Activated CD4-positive, alpha-beta memory T cell treated with anti-CD3 and anti-CD28 coated beads for 36 hours (primary cell): ENCODE measurements at regions not wholly inside any gene's neighbourhood (a gene's known extent, or its start where the extent isn't known, plus 50 kb on each side); places are given as distances from the start of the nearest gene placed in this dataset.

ENCODE experiments used
- CTCF ChIA-PET: fragments of 350-600 bp; sonication (Branson Sonifier 250); formaldehyde crosslinking; loops from one replicate; lab custom pipeline; 2021; ENCODE audit warnings: antibody characterized with exemption, inconsistent platforms; lab: Charles Lee
- POLR2A ChIA-PET: fragments of 350-600 bp; sonication (Branson Sonifier 250); formaldehyde crosslinking; loops from one replicate; lab custom pipeline; 2021; ENCODE audit warnings: antibody characterized with exemption; lab: Charles Lee
- DNase-seq: peaks from one replicate; pipeline ENCODE4 v3.0.0-alpha.2; 2020
- H3K27ac Mint-ChIP-seq: one replicate; pipeline ENCODE4 v1.8.0; 2021; ENCODE audit warnings: mixed read lengths
- H3K27me3 Mint-ChIP-seq: one replicate; pipeline ENCODE4 v1.8.0; 2021; ENCODE audit warnings: mixed read lengths
- H3K36me3 Mint-ChIP-seq: one replicate; pipeline ENCODE4 v1.8.0; 2021; ENCODE audit warnings: mixed read lengths
- H3K4me1 Mint-ChIP-seq: one replicate; pipeline ENCODE4 v1.8.0; 2021; ENCODE audit warnings: low read depth, mixed read lengths
- H3K4me3 Mint-ChIP-seq: one replicate; pipeline ENCODE4 v1.8.0; 2021; ENCODE audit warnings: mild to moderate bottlenecking, mixed read lengths
- H3K9me3 Mint-ChIP-seq: one replicate; pipeline ENCODE4 v1.8.0; 2021; ENCODE audit warnings: mixed read lengths
- intact Hi-C: fragments of 100-400 bp; cut with micrococcal nuclease; formaldehyde crosslinking; loops from one replicate; pipeline ENCODE4 v1.15.1; 2023

DNA sequence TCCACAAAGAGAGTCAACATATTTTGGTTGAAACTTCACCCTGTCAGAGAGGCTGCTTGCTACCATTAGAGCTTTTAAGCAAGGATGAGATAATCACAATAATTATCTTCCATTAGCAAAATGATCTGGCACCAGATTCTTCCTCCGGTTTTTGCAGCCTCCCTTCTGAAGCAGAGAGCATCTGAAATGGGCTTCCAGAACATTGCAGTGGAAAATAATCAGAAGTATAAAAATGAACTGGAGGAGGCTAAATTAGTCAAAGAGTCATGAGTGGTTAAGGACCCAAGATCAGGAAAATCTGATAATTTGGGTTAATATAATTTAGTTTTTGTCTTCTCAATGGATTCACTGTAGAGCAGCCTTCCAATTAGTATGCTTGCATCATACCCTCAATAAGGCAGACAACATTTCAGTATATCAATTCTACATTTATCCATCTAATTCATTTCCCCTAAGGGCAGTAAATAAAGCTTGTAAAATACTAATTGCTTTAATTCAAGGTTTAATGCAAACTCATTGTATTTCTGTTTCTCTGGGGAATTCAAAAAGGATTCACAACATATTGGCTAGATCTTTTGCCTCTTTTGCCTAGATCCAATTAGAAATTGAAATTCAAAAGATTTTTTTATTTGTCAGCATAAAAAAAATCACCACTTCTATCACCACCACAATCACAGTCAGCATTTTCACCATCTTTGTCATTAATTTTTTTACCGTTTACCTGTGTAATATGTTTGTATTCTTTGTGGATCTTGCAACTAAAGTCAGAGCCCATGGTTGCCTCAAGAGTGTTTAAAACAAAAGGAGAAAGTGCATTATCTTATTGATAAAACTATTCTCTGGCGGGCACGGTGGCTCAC is 537.2 kb upstream of the DCC start:
- H3K27ac Mint-ChIP-seq, result no peak overlapping the region
- no peak for DNase-seq
- H3K4me3 Mint-ChIP-seq, result no peak overlapping the region
- no peaks in the 10 kb centered on the region for H3K4me1 Mint-ChIP-seq
- no peaks in the 10 kb centered on the region for H3K9me3 Mint-ChIP-seq
- POLR2A ChIA-PET, result no interaction called here
- H3K27me3 Mint-ChIP-seq, result no peaks in the 10 kb centered on the region
- no peaks in the 10 kb centered on the region for H3K36me3 Mint-ChIP-seq
- intact Hi-C loops, result no loop called here
- CTCF ChIA-PET, result no interaction called here

DNA sequence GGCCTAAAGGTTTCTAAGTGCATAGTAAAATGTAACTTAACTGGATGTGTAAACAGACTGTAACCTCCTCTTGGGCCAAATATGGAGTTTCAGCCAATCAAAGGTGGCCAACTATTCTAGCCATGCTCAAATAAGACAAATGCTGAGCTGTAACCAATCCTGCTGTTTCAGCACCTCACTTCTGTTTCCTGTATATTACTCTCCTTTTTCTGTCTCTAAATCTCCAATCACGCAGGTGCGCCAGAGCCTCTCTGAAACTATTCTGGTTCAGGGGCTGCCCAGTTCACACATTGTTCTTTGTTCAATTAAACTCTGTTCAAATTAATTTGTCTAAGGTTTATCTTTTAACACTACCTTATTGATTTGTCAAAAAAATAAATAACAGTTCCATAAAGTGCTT is 532.7 kb upstream of the DCC start:
- no peaks in the 10 kb centered on the region for H3K36me3 Mint-ChIP-seq
- H3K9me3 Mint-ChIP-seq, result no peaks in the 10 kb centered on the region
- DNase-seq, result no peak
- no peak overlapping the region for H3K4me3 Mint-ChIP-seq
- no peaks in the 10 kb centered on the region for H3K4me1 Mint-ChIP-seq
- H3K27me3 Mint-ChIP-seq, result no peaks in the 10 kb centered on the region
- CTCF ChIA-PET, result no interaction called here
- POLR2A ChIA-PET, result no interaction called here
- intact Hi-C loops, result no loop called here
- no peak overlapping the region for H3K27ac Mint-ChIP-seq

DNA sequence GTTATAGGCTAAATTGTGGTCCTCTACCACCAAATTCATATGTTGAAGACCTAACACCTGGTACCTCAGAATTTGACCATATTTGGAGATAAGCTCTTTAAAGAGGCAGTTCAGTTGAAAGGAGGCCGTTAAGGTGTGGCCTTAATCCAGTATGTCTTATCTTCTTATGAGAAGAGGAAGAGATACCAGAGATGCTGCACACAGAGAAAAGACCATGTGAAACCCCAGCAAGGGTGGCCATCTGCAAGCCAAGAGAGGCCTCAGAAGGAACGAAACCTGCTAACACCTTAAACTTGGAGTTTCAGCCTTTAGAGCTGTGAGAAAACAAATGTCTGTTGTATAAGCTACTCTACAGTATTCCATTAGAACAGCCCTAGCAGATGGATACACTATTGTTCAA is 528.1 kb upstream of the DCC start:
- ChIA-PET CTCF (no interaction called here), POLR2A (no interaction called here)
- no peak for DNase-seq
- no peaks in the 10 kb centered on the region for H3K4me1 Mint-ChIP-seq
- no peaks in the 10 kb centered on the region for H3K27me3 Mint-ChIP-seq
- no peaks in the 10 kb centered on the region for H3K36me3 Mint-ChIP-seq
- intact Hi-C loops, result no loop called here
- no peak overlapping the region for H3K4me3 Mint-ChIP-seq
- no peaks in the 10 kb centered on the region for H3K9me3 Mint-ChIP-seq
- no peak overlapping the region for H3K27ac Mint-ChIP-seq

DNA sequence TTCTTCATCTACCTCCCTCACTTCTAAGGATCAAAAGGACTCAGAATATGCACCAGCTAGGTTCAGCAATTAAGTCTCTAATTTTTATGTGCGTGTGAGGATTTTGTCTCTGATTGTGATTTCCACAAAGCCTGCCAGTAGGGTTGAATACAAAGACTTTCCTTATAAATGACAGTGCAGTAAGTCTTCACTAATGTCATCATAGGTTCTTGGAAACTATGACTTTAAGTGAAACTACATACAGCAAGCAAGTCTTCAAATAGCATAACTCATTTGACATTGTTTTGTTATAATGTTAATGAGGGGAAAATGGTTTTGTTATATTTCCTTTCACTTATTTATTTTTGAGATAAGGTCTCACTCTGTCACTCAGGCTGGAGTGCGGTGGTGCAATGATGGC is 526.3 kb upstream of the DCC start:
- intact Hi-C loops, result no loop called here
- ChIA-PET POLR2A (no interaction called here), CTCF (no interaction called here)
- DNase-seq, result no peak
- Mint-ChIP-seq H3K27ac (no peak overlapping the region), H3K36me3 (no peaks in the 10 kb centered on the region), H3K27me3 (no peaks in the 10 kb centered on the region), H3K4me1 (no peaks in the 10 kb centered on the region), H3K4me3 (no peak overlapping the region), H3K9me3 (no peaks in the 10 kb centered on the region)

DNA sequence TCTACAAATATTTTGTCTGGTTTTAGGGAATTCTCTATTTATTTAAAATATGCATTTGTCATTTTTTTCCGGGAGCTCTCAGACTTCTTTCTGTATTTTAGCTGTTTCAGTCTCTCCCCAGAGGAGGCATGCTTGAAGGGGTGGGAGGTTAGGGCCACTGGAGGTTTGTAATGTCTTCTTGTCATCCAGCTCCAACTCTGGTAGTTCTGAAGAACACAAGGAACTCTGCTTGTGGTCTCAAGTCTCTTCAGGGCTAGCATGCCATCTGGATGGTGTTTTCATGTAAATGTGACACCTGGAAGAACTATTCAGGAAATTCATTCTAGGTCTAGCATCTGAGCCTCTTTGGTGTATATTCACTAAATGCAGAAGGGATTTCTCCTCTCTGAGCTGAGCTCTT is 518.4 kb upstream of the DCC start:
- Mint-ChIP-seq H3K4me3 (no peak overlapping the region), H3K4me1 (no peaks in the 10 kb centered on the region), H3K9me3 (no peaks in the 10 kb centered on the region), H3K27ac (no peak overlapping the region), H3K27me3 (no peaks in the 10 kb centered on the region), H3K36me3 (no peaks in the 10 kb centered on the region)
- intact Hi-C loops, result no loop called here
- ChIA-PET CTCF (no interaction called here), POLR2A (no interaction called here)
- DNase-seq, result no peak

DNA sequence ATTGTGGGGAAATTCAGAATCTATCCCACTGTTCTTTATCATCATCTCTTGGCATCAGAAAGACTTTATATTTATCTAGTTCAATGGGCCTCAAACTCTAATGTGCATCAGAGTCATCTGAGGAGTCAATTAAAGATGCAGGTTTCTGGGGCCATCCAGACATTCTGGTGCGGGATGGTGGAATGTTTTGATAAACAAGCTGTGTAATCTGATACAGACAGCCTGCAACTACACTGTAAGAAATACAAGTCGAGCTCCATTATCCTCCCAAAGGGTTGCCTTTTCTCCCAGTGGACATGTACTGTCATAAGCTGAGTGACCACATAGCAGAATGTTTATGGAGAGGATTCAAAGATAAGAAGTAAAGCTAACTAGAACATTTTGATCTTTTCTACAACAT is 515.3 kb upstream of the DCC start:
- Mint-ChIP-seq H3K27ac (no peak overlapping the region), H3K4me1 (no peaks in the 10 kb centered on the region), H3K9me3 (peaks cover 13% of the 10 kb centered on the region), H3K4me3 (no peak overlapping the region), H3K36me3 (no peaks in the 10 kb centered on the region), H3K27me3 (no peaks in the 10 kb centered on the region)
- DNase-seq, result no peak
- intact Hi-C loops, result no loop called here
- ChIA-PET CTCF (no interaction called here), POLR2A (no interaction called here)

DNA sequence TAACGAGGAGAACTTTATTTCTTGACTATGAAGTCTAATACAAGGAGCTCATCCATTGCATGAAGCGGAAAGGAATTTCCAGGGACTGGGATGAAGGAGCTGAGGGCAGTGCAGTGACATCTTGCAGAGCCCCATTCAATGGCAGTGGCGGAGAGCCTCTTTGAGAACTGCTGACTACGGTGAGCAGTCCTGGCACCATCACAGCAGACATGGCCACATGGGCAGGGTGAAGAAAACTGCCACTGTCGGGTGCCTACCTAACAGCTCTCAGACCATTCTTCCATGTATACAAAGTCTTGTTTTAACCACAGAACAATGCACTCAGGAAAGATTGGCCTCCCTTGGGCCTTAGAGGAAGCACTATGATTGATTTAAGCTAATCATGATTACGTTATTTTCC is 506.1 kb upstream of the DCC start:
- CTCF ChIA-PET, result no interaction called here
- H3K4me1 Mint-ChIP-seq, result no peaks in the 10 kb centered on the region
- POLR2A ChIA-PET, result no interaction called here
- no peak for DNase-seq
- no peaks in the 10 kb centered on the region for H3K36me3 Mint-ChIP-seq
- no peak overlapping the region for H3K4me3 Mint-ChIP-seq
- no peak overlapping the region for H3K27ac Mint-ChIP-seq
- intact Hi-C loops, result no loop called here
- H3K9me3 Mint-ChIP-seq, result peaks cover 4% of the 10 kb centered on the region
- H3K27me3 Mint-ChIP-seq, result no peaks in the 10 kb centered on the region

DNA sequence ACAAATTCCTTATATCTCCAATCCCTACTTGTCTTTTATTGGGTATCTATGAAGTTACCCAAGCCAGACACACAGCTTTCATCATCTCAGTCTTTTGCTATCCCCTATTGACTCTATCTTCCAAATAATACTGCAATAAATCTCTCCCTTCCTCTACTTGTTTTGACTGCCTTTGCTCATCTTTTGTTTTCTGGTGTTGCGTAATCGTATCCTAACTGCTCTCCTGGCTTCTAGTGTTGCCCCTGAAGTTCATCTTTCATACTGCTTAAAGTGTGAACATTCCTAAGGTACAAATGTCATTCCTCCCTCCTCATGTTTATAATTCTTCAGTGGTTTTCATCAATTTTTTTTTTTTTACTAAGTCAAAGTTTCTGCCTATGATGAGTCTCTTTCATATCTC is 491.3 kb upstream of the DCC start:
- Mint-ChIP-seq H3K4me3 (no peak overlapping the region), H3K27me3 (no peaks in the 10 kb centered on the region), H3K27ac (no peak overlapping the region), H3K36me3 (no peaks in the 10 kb centered on the region), H3K4me1 (no peaks in the 10 kb centered on the region), H3K9me3 (peaks cover 18% of the 10 kb centered on the region)
- POLR2A ChIA-PET, result no interaction called here
- DNase-seq, result no peak
- CTCF ChIA-PET, result no interaction called here
- intact Hi-C loops, result no loop called here

DNA sequence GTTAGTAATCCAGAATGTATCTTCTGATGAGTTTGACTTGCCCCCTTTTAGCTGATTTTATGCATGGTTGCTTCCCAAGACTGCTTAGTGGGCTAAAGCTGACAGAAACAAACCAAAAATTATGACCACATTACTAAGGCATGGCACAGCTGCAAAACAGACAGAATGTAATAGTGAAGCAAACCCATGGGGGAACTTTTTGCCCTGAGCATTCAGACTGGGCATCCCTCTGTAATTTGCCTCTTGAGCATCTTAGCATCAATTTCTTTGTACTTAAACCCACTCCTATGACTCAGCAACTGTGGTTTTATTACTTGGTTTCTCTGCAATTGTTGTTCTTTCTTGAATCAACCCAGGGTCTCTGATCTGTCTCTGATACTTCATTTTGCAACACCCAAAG is 487.3 kb upstream of the DCC start:
- Mint-ChIP-seq H3K36me3 (no peaks in the 10 kb centered on the region), H3K4me1 (no peaks in the 10 kb centered on the region), H3K9me3 (peaks cover 6% of the 10 kb centered on the region), H3K4me3 (no peak overlapping the region), H3K27me3 (no peaks in the 10 kb centered on the region), H3K27ac (no peak overlapping the region)
- CTCF ChIA-PET, result no interaction called here
- intact Hi-C loops, result no loop called here
- DNase-seq, result no peak
- POLR2A ChIA-PET, result no interaction called here

DNA sequence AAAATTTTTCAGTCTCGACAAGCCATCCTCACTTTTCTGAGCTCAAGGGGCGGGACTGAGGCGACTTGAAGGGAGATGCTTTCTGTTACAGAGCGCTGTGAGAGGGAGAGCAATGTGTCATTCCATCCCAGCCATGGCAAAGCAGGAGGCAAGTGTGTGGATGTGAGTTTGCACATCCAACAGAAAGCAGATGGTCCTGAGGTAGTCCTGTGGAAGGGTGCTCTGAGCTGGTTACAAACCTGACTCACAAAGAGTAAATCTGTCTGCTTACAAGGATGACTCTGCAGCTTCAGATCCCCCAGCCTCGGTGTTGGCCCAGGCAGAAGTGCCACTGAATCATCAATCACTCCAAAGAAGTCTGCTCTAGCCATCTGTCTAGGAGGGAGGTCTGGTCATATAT is 482.0 kb upstream of the DCC start:
- Mint-ChIP-seq H3K27me3 (no peaks in the 10 kb centered on the region), H3K4me3 (no peak overlapping the region), H3K36me3 (no peaks in the 10 kb centered on the region), H3K4me1 (no peaks in the 10 kb centered on the region), H3K9me3 (no peaks in the 10 kb centered on the region), H3K27ac (no peak overlapping the region)
- ChIA-PET POLR2A (no interaction called here), CTCF (no interaction called here)
- intact Hi-C loops, result no loop called here
- no peak for DNase-seq

DNA sequence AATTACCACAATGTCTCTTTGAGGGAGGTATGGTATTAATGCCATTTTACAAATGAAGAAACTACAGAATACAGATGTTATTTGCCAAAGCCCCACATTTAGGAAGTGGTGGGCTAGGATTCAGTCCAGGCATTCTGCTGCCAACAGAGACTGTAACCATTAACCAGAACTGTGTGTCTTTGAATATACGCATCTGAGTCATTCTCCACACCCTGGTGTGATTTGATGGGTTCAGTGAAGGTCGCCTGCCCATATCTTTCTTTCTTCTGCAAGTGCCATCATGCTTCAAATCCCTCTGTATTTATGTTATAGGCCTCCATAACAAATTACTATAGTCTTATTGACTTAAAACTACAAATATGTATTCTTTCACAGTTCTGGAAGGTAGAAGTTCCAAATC is 479.0 kb upstream of the DCC start:
- no peaks in the 10 kb centered on the region for H3K4me1 Mint-ChIP-seq
- no peaks in the 10 kb centered on the region for H3K36me3 Mint-ChIP-seq
- peaks cover 2% of the 10 kb centered on the region for H3K9me3 Mint-ChIP-seq
- CTCF ChIA-PET, result no interaction called here
- POLR2A ChIA-PET, result no interaction called here
- no peak overlapping the region for H3K27ac Mint-ChIP-seq
- no peak overlapping the region for H3K4me3 Mint-ChIP-seq
- intact Hi-C loops, result no loop called here
- H3K27me3 Mint-ChIP-seq, result no peaks in the 10 kb centered on the region
- DNase-seq, result no peak

DNA sequence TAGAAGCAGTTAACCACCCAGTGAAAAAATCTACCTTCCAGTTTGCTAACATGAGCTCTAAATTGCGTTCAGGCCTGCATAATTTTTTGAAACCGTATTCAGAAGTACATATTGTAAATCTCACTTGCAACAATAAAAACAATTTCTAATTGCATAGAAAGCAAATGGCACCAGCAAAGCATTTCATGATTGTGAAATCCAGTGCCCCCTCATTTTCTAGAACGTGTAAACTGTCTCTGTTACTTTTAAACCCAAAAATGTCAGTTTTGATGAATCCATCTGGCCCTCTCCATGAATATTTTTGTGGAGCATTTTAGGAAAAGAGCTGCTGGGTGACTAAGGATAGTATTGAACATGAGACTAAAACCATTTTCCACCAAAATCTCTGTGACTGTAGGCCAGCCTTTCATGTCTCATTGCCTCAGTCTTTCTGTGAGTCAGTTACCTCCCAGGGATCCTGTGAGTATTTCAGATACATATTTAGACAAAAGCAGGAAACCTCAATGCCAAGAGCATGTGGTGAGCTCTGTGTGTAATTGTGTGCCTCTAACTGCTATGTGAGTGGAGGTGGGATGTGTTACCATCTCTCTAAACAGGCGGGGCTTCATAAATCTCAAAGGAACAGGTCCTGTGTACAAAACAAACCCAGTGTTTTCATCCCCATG is 477.8 kb upstream of the DCC start:
- no peak for DNase-seq
- Mint-ChIP-seq H3K36me3 (no peaks in the 10 kb centered on the region), H3K4me3 (no peak overlapping the region), H3K27ac (no peak overlapping the region), H3K27me3 (no peaks in the 10 kb centered on the region), H3K9me3 (peaks cover 4% of the 10 kb centered on the region), H3K4me1 (no peaks in the 10 kb centered on the region)
- ChIA-PET CTCF (no interaction called here), POLR2A (no interaction called here)
- intact Hi-C loops, result no loop called here
